Kidney capillary endothelial cell (primary cell): ENCODE measurements at regions not wholly inside any gene's neighbourhood (a gene's known extent, or its start where the extent isn't known, plus 50 kb on each side); places are given as distances from the start of the nearest gene placed in this dataset.
A peak's percentile ranks its signal among the peaks of the same experiment; 100 is the strongest.

ENCODE experiments used
- DNase-seq: peaks from one replicate; pipeline ENCODE4 v3.0.0-alpha.2; 2018; ENCODE audit warnings: low spot score

DNA sequence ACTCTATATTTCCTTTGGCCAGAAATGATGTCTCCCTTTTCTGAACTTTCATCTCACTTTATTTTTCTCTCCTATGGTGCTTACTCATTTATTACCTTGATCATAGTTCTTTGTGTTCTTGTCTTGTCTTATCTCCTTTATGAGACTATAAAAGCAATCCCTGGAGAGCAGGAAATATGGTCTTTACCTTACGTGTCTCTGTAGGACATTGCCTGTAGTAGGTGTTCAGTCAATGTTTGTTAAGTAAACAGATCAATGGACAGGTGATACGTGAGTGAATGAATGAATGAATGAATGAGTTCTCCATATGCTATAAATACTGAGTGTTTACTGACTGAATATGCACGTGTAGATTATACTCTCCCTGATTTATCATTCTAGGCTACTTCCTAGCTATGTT, 193.7 kb upstream of the HMGA2 start:
- no peak for DNase-seq

DNA sequence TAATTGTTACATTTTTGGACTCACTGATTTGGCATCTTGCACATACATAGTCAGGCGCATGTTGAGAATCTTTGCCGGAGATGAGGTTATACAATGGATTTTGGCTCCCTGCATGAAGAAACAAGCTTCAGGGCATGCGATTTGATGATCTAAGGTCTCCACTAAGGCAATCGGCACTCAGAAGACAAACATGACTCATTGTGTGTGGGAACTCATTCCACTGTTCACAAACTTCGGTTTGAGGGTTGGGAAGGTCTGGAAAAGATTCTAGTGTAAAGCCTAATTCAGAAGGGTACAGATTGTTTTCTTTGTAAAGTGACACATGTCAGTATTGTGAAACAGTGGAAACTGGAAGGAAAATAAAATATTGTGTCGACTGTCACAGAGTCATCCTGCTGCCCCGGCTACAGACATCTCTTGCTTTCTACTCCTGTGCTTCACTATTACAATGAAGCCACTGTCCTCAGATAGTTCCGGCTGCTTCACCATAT, 192.6 kb upstream of the HMGA2 start:
- DNase-seq = peak; percentile 36

DNA sequence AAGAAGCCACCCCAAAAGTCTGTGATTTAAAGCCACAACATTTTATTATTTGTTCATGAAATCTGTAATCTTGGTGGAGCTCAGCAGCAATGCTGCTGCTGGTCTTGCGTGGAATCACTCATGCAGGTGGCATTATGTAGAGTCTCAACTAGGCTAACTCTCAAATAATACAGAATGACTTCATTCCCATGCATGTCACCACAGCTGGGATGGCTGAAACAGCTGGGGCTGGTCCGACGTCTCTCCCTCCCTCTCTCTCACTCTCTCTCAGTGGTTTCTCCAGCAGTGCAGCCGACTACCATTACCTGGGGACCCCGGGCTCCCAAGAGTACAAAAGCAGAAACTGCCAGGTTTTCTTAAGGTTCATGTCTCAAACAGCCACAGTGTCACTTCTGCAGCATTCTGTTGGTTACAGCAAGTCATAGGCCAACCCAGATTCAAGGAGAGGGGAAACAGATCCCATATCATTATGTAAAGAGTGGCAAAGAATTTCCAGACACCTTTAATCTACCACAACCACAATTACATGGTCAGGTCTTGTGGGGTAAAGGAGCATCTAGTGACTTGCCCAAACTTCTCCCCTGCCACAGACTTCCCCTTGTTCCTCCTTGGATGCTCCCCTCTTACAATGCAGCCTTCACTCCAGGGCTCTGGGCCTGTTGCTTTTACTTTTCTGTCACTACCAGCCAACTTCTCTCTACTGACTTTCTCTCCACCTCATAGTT, 192.0 kb upstream of the HMGA2 start:
- no peak for DNase-seq

DNA sequence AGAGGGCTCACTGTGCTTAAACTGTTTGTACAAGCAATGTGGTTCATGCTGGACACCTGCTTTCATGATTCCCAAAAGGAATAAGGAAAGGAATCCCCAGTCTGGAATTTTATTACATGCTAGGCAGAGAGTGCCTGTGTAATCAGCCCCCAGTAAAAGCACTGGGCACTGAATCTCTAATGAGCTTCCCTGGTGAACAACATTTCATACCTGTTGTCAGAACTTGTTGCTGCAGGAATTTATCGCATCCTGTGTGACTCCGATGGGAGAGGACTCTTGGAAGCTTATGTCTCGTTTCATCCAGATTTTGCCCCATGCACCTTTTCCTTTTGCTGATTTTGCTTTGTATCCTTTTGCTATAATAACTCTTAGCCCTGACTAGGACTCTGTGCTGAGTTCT, 190.2 kb upstream of the HMGA2 start:
- no peak for DNase-seq

DNA sequence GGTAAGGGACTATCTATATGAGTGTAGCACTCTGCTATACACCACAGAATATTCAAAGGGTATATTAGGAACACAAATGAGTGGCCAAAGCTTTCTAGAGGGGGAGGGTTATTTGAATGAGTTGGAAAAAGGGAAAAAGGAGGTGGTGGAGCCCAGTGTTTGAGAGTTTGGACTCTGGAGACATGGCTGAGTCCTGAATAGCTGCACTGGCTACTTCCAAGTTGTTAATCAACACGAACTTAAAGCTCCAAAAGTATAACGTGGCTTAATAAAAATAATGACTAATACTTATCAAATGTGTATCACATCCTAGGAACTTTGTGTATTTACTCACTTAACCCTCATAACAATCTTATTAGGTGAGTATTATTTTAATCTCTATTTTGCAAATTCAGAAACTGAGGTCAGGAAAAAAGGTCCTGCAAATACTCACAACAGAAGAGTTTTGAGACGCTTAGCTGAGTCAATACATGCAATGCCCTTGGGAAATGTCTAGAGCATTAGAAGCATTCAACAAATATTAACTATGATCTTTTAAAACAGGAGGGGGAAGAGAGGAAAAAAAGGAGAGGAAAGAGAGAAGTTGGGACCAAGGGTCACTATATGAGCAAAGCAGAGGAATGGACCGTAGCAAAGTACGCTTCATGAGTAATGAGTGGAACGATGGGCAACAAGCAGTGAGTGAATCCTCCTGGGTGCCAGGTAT, 189.5 kb upstream of the HMGA2 start:
- DNase-seq = no peak

DNA sequence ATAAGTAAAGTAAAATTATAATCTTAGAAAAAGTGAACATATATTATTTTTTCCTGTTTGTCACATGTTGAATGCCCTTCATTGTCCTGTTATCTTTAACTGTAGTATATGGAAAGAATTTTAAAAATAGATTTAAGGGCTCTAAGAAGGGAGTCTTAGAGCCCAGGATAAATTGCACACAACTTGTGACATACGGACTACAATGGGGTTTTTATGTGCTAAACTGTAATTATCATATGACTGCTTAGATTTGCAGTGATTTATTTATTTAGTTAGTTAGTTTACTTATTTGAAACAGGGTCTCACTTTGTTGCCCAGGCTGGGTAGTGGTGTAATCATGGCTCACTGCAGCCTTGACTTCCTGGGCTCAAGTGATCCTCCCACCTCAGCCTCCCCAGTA, 187.8 kb upstream of the HMGA2 start:
- DNase-seq = no peak

DNA sequence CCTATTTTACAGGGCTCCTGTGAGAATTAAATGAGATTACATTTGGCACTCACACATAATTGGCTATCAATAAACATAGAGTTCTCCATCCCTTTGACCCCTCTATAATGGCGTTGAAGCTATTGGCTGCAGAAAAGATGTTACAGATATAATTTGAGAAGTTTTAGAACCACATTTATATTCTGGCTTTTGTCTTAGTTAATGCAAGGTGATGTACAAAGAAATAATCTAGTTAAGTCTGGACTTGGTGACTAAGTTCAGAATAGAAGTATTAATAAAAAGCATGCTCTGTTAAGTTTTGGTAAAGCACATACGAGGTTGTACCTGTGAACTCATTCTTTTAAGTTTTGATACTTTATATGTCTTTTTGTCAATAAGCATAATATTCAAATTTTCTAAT, 187.1 kb upstream of the HMGA2 start:
- no peak for DNase-seq

DNA sequence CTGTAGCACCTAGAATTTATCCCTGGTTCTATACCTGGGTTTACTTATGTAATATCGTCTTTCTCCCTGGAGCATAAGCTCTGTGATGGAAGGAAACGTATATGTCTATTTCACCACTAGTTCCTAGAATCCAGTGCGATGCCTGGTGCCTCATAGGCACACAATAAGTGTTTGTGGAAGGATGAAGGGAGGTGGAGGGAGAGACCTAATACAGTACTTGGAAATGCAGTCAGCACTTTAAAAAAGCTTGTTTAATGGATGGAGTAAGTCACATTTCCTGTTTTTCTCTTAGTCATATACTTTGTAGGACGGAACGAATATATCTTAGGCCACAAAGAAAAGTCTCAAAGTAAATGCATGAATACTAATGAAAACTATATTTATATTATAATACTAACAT, 186.5 kb upstream of the HMGA2 start:
- DNase-seq = peak; percentile 75

DNA sequence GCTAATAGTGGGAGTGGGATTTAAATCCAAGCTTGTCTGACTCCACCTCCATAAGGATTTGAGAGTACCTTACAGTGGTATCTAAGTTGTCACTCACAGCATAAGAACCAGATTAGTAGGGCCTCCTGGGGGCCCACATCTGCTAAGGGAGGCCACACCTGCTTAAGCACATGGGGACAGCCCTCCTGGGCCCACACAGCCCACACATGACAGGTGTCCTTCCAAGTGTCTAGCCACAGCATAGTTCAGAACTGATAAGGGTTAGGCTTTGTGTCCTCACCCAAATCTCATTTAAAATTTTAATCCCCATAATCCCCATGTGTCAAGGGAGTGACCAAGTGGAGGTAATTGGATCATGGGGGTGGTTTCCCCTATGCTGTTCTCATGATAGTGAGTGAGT, 186.0 kb upstream of the HMGA2 start:
- DNase-seq = no peak

DNA sequence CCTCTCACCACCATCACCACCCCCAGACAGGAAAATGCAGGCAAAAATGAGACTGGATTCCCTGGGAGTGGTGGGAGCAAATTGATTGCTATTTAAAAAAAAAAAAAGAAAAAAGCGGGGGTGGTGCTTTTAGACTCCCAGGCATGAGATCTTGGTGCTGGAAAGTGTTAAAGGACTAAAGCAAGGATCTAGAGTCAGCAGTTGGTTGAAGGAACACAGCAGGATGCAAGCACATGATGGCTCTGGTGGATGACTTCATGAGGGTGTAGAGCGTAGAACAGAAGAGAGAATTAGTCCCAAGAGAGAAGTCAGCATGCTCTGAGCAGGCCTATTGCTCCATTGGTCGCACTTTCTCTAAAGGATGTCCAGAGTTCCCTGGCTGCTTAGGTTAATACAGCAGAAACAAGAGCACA, 183.8 kb upstream of the HMGA2 start:
- DNase-seq = no peak

DNA sequence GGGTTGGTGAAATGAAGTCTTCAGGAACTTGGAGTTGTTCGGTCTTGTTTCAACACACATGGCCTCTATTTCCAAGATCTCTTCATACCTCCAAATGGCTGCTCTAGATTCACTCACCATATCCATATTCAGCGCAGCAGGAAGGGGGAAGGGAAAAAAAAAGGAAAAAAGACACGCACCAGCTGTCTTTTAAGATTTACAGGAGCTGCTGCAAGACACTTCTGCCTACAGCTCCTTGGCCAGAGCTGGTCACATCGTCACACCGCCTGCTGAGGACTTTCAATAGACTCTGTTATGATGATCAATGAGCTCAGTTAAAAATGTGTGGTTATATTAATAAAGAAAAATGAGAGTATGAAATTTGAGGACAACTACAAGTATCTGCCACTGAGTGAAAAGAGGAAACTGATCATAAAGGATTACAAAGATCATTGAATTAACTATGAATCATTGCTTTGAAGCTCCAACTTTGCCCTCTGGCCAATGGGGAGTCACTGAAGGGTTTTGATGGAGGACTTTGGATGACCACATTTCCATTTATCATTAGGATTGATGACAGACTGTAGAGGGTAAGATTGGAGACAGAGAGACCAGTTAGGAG, 182.1 kb upstream of the HMGA2 start:
- DNase-seq = no peak

DNA sequence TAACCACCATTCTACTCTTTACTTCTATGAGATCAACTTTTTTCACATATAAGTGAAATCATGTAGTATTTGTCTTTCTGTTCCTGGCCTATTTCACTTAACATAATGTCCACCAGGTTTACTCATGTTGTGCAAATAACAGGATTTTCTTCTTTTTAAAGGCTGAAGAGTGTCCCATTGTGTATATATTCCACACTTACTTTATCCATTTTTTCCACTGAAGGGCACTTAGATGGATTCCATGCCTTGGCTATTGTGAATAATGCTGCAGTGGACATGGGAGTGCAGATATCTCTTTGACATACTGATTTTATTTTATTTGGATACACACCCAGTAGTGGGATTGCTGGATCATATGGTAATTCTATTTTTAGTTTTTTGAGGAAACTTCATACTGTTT, 181.1 kb upstream of the HMGA2 start:
- DNase-seq = no peak

DNA sequence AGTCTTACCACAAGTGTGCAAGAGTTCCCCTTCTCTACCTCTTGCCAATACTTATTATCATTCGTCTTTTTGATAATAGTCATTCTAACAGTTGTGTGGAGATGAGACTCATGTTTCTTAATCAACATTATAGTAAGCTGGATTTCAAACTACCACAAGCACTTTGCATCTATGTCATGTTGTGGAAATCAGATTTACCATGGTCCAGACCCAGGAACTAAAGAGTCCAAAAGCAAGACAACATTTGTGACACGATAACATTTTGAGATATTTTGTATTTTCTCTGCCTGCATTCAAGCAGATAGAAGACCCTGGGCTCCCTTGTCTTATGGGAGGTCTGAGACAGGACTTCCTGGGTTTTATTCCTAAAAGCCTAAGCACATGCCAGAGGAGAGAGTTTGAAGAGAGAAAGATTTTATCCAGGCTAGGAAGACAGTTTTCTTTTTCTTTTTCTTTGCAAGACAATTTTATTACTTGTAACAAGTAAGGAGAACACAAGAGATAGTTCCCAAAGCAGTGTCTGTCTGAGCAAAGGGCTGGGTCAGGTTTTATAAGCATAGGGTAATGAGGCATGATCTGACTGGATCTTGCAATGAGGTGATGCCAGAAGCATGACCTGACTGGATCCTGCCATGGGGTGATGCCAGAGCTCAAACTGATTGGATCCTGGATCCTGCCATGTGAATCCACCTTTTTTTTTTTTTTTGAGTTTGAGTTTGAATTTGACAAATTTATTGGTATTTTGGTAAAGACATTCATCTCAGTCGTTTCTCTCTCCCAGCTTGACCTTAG, 180.5 kb upstream of the HMGA2 start:
- no peak for DNase-seq

DNA sequence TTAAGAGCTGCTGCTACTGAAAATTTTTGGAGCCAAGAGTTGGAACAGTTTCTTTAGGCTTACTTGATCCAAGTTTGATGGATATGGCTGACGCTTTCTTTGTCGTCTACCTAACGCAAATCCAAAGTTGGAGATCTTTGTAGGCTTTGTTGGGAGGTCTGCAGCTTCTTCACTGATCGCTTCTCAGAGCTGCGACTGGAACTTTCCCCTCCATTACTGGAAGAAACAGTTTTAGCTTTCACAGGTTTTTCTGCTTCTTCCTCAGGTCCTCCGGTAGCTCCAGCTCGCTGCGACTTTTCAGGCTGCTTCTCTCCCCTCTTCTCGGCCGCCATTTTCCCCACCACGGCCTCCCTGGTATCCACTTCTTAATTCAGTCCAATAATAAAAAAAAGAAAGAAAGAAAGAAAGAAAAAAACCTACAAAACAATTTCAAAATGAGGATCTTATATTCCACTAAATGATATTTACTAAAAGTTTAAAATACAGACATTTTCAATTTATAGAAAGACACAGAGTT, 178.1 kb upstream of the HMGA2 start:
- DNase-seq = no peak

DNA sequence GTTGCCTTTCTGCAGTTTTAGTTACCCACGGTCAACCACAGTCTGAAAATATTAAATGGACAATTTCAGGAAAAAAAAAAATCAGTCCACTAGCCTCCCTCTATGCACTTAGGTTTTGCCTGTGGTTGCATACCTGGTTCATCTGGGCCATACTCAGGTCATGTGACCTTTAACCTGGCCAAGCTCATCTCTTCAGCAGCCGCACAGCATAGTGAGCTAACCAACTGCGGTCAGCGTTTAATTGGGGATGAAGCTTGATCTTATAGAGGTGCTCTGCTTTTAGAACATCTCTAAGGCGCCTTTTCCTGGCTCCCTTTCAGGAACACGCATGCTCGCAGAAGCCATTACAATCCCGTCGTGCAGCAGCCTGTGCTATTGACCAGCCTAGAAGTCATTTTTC, 177.2 kb upstream of the HMGA2 start:
- no peak for DNase-seq

DNA sequence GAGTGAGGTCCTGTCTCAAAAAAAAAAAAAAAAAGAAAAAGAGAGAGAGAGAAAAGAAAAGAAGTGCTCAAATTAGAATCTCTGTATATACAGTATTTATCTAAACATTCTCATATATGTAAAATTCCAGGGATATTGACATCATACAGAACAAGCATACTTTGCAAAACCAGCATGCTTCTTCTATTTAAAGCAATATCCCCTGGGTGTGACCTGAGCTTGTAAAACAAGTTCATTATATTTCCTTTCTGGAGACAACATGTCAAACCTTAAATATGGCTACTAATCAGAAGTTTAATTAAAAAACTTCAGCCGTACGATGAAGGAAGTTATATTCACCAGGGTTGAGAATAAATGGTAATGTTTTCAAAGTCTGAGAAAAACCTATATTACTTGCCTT, 175.8 kb upstream of the HMGA2 start:
- DNase-seq = no peak

DNA sequence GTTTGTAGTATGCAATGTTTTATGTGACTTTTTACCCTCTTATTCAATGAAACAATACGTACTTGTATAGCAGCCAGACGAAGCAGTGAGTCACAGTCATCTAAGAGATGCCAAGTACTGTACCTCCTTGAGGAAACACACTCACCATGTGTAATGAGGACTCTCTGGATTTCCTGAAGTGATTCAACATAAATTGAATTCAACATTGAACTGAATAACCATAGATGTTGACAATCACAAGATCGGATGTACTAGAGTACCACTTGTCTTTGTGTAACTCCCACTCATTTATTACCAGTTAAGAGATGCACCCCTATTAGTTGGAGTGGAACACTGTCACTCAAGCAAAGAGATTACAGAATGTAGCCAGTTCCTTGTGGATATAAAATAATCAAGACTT, 175.2 kb upstream of the HMGA2 start:
- DNase-seq = peak; percentile 100

DNA sequence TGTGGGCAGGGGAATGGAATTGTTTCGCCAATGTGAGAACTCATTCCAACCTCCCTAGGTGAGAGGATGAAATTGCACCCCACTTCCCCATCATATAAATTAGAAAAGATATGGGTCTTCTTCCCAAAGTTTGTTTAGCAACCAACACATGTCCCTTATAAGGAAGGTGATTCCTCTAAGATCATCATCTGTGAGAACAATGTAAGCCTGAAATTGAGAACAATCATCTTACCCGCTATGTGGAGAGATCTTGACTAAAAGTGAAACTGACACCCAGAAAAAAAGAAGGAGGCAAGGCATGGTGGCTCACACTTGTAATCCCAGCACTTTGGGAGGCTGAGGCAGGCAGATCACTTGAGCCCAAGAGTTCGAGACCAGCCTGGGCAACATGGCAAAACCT, 173.2 kb upstream of the HMGA2 start:
- no peak for DNase-seq

DNA sequence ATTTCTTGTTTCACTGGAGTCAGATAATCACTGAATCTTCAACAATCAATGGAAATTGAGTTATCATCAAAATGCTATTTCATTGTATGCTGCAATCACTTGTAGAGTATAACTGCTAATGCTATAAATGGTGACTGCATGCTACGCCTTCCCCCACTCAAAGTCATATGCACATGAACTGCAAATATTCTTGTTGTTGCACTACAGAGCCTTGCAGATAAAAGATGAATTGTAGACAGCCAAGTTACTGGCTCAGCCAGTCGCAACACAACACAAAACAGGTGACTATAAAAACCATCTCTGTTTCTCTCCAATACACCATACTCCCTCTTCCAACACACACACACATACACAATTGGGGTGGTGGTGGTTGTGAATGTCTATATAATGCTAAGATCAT, 171.0 kb upstream of the HMGA2 start:
- no peak for DNase-seq

DNA sequence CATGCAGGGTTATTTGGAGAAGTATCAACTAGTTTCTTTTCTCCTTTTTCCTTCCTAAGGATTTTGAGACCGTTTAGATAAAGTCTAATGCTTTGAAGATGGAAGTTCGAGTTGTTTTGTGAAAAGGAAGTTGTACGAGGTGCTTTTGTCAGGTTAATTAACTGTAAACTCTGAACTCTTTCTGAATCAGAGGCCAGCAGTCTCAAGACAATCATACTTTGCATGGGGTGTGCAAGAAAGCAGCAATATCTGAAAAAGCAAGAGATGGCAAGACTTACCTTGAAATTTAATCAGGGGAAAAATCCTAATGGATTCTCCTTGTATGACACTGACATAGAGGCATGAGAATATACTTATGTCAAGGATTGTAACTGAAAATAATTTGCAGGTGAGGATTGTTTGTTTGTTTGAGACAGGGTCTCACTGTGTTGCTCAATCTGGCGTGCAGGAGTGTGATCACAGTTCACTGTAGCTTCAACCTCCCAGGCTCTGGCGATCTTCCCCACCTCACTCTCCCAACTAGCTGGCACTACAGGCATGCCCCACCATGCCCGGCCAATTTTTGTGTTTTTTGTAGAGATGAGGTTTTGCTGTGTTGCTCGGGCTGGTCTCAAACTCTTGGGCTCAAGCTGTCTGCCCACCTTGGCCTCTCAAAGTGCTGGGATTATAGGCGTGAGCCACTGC, 170.2 kb upstream of the HMGA2 start:
- no peak for DNase-seq

DNA sequence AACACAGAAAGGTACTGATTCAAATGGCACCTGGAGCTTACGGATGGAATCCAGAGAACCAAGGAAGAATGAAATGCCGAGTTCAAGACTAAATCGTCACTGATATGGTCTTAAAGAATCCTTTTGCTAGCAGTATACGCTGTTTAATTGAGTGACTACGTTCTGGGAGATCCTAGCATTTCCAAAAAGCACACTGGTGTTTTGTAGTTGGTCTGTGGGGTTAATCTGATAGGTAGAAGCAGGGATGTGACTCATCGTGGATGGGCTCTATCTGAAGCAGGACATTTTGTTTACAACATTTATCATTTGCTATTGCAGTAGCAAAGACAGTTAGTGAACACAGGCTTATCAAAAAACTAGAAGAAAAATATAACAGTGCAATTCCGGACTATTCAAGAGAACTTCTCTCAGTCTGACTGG, 169.2 kb upstream of the HMGA2 start:
- no peak for DNase-seq
